Liver (tissue), 3 donors: ENCODE measurements at regions not wholly inside any gene's neighbourhood (a gene's known extent, or its start where the extent isn't known, plus 50 kb on each side); places are given as distances from the start of the nearest gene placed in this dataset.

Experiments used
- ATF3 ChIP-seq: IDR thresholded peaks from 2 replicates; pipeline ENCODE4 v1.6.1; 2016; ENCODE audit warnings: antibody characterized with exemption
- CTCF ChIP-seq: fragments of 150-350 bp; IDR thresholded peaks from 2 replicates; pipeline ENCODE4 v1.5.1; 2017; ENCODE audit warnings: improper control_type of control experiment, low read depth, low read length; ENCODE audit not compliant: missing input control
- EGR1 ChIP-seq, 2 donors: IDR thresholded peaks; 2 replicates each; pipeline ENCODE4 v1.6.1; 2016 to 2018; ENCODE audit warnings: antibody characterized with exemption in 2 of 2, low read depth in 2 of 2
- FOXA1 ChIP-seq: IDR thresholded peaks from 2 replicates; pipeline ENCODE4 v1.6.1; 2016; ENCODE audit warnings: antibody characterized with exemption
- GABPA ChIP-seq, 2 donors: IDR thresholded peaks in 1 of 2; conservative IDR thresholded peaks in 1 of 2; 2 replicates each; pipeline ENCODE4 v1.6.1; 2016; ENCODE audit warnings: antibody characterized with exemption in 2 of 2, mild to moderate bottlenecking in 1 of 2, moderate library complexity in 1 of 2
- JUND ChIP-seq, 2 donors: IDR thresholded peaks; 2 replicates each; pipeline ENCODE4 v1.6.1; 2016; ENCODE audit warnings: antibody characterized with exemption in 2 of 2
- MAX ChIP-seq: IDR thresholded peaks from 2 replicates; pipeline ENCODE4 v1.6.1; 2016; ENCODE audit warnings: antibody characterized with exemption
- RAD21 ChIP-seq, 2 donors: IDR thresholded peaks; 2 replicates each; pipeline ENCODE4 v1.6.1; 2016; ENCODE audit warnings: antibody characterized with exemption in 2 of 2, mild to moderate bottlenecking in 2 of 2
- REST ChIP-seq: IDR thresholded peaks from 2 replicates; pipeline ENCODE4 v1.6.1; 2016; ENCODE audit warnings: antibody characterized with exemption, mild to moderate bottlenecking
- SP1 ChIP-seq: IDR thresholded peaks from 2 replicates; pipeline ENCODE4 v1.6.1; 2018; ENCODE audit warnings: antibody characterized with exemption, mild to moderate bottlenecking
- YY1 ChIP-seq: IDR thresholded peaks from 2 replicates; pipeline ENCODE4 v1.6.1; 2016; ENCODE audit warnings: antibody characterized with exemption, mild to moderate bottlenecking
- ZBTB33 ChIP-seq: IDR thresholded peaks from 2 replicates; pipeline ENCODE4 v1.6.1; 2016; ENCODE audit warnings: antibody characterized with exemption
- donor health status: healthy.
- donor health status: healthy.

GRCh38 chr17:34484193-34484733 is 95.1 kb upstream of the TMEM132E start:
- no peak for TF ChIP-seq CTCF
- TF ChIP-seq ZBTB33, result no peak
- no peak for TF ChIP-seq RAD21 (IDR thresholded peaks at IDR 0.05)
- TF ChIP-seq SP1, result no peak
- TF ChIP-seq ATF3, result no peak
- no peak for TF ChIP-seq REST
- TF ChIP-seq EGR1 (IDR thresholded peaks at IDR 0.05; ENCODE audit: low read depth in 2 of 2), result no peak
- TF ChIP-seq YY1, result no peak
- no peak for TF ChIP-seq JUND (IDR thresholded peaks at IDR 0.05)
- no peak for TF ChIP-seq FOXA1
- no peak for TF ChIP-seq GABPA (IDR thresholded peaks at IDR 0.05 in 1 of 2, conservative IDR thresholded peaks at IDR 0.05 in 1 of 2)
- no peak for TF ChIP-seq MAX
